ENCODE measurements at regions not wholly inside any gene's neighbourhood (a gene's known extent, or its start where the extent isn't known, plus 50 kb on each side); places are given as distances from the start of the nearest gene placed in this dataset.

GRCh38 chr2:104787298-104788065 is 66.4 kb upstream of the POU3F3 start:
- TF ChIP-seq CTCF (conservative IDR thresholded peaks at IDR 0.05 in 1 of 2, IDR thresholded peaks at IDR 0.05 in 1 of 2; ENCODE audit: low read depth in 1 of 2, low read length in 2 of 2) (no peak), EZH2 (IDR thresholded peaks at IDR 0.05; ENCODE audit: low read length, missing control alignments) (no peak)

All from fibroblast of lung (primary cell).